HUDEP-2 (cell line): ENCODE measurements at regions not wholly inside any gene's neighbourhood (a gene's known extent, or its start where the extent isn't known, plus 50 kb on each side); places are given as distances from the start of the nearest gene placed in this dataset.
A peak's percentile ranks its signal among the peaks of the same experiment; 100 is the strongest.
"Not testable (repeated sequence)": the region's sequence is repeated elsewhere in the genome, so short reads cannot be mapped to it uniquely, and the experiment has no call there.

ENCODE experiments used
- DNase-seq, 76 experiments: peaks; one replicate each; lab custom pipeline; 2025; ENCODE audit not compliant: unreplicated experiment in 76 of 76; lab: John Stamatoyannopoulos, UW

- no peak for DNase-seq
Observed at GRCh38 chr4:187366530-187366929, 629.0 kb upstream of the ZFP42 start.

GRCh38 chr4:187370918-187371317 lies 624.7 kb upstream of the ZFP42 start:
- DNase-seq, result no peak

DNA sequence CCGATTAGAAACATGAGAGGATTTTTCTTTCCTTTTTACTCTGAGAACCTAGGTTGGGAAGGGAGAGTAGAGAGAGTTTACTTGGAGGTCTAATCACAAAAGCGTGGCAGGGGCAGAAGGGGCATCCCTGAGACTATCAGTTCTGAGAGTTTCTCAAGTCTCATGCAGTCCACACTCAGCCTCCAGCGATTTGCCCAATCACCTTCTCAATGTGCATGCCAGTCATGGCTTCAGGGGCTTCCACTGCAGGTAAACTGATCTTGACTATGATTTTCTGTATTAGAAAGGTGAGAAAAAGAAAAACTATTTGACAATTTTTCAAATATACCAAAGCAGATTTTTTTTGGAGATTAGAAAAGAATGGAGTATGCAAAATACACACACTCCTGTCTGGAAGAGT lies 617.1 kb upstream of the ZFP42 start:
- DNase-seq, result no peak

GRCh38 chr4:187380181-187380581 lies 615.4 kb upstream of the ZFP42 start:
- peak in 8 of 76 experiments; percentile 1 to 49 (median 38) for DNase-seq

- DNase-seq, result no peak
Observed at GRCh38 chr4:187383181-187383580, 612.4 kb upstream of the ZFP42 start.

GRCh38 chr4:187387739-187388138 lies 607.8 kb upstream of the ZFP42 start:
- no peak for DNase-seq

GRCh38 chr4:187389420-187389819 lies 606.2 kb upstream of the ZFP42 start:
- no peak for DNase-seq

GRCh38 chr4:187390646-187391045 lies 604.9 kb upstream of the ZFP42 start:
- DNase-seq, result no peak

DNA sequence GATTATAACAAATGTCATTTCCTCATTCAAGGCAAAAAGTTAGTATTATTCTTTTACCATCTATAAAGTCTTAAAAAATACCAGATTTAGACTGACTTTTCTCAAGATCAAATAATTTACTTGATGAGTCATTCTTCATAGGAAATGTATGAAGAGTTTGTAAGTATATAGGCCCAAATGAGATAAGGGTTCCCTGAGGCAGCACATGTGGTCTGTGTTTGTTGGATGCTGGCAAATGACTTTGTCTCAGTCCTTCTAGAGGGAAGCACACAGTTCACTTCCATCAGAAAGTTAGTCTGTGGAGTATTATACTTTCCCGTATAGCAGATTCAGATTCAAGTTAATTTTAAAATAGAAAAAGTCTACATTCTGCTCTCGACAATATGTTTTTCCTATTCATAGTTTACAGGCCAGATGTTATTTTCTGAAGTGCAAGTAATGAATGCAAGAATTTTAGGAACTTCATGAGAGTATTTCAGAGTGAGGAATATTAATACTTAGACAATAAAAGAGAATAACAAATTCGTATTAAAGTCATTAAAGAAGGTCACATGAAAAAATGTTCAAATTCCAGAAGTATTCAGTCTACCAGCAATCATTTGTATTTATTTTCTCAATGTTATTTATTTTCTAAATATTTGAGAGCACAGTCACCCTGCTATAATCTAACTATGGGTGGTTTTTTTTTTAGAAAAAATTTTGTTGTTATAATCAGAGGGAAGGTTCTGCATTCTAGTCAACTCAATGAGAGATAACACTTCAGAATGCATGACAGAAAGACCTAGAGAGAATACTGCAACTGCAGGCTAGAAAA lies 601.8 kb upstream of the ZFP42 start:
- DNase-seq, result peak in 1 of 76 experiments; percentile 21

- DNase-seq, result no peak
Observed at GRCh38 chr4:187396106-187396505, 599.5 kb upstream of the ZFP42 start.

DNA sequence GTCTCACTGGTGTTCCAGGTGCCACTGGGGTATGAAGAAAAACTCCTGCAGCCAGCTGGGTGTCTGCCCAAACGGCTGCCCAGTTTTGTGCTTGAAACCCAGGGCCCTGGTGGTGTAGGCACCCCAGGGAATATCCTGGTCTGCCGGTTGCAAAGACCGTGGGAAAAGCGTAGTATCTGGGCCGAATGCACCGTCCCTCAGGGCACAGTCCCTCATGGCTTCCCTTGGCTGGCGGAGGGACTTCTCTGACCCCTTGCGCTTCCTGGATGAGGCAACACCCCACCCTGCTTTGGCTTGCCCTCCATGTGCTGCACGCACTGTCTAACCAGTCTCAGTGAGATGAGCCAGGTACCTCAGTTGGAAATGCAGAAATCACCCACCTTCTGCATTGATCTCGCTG lies 587.1 kb upstream of the ZFP42 start:
- DNase-seq, result not testable (repeated sequence)

DNA sequence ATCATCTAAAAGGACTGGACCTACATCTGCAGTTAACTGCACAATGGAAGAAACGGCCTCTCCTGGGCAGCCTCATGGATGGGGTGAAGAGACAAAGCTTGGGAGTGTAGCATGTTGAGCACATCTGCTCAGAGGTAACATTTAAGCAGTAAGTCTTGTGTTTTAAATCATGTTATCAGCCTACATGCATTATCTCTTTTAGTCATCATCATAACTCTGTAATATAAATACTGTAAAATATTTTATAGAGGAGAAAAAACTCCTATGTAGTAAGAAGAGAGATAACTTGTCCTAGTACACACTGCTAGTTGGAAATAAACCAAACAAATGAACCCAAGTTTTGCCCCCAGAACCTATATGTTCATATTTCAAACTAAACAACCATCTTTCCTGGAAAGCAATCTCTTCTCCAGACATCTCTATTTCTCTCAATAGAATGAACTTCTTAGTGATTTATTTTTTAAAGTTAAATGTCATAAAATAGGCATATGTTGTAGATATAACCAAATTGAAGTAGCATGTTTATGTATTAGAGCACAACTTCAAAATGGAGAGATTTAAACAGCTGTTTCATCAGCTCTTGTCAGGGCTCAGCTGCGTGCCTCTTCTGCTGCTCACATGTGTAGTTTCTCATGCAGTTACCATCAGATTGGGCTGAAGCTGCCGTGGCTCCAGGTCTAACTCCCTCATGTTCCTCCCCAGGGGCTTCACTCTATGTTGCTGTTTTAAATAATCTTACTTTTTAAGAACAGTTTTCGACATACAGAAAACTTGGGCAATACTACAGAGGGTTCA lies 581.8 kb upstream of the ZFP42 start:
- DNase-seq, result no peak

DNA sequence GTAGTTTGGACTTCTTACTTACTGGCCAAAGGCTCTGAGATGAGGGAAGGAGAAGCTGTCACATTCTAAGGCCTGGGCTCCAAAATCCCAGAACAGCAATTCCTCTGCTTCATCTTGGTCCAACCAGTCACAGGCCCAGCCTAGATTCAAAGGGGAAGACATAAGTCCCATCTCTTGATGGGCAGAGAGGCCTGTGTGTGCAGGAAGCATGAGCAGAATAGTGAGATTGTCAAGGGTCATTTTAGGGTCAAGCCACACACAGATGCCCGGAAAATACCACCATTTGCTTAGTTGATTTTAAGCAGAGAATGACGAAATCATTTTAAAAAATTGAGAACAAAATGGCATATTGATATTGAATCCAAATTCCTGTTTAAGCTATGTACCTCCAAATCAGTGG lies 580.9 kb upstream of the ZFP42 start:
- DNase-seq, result no peak

DNA sequence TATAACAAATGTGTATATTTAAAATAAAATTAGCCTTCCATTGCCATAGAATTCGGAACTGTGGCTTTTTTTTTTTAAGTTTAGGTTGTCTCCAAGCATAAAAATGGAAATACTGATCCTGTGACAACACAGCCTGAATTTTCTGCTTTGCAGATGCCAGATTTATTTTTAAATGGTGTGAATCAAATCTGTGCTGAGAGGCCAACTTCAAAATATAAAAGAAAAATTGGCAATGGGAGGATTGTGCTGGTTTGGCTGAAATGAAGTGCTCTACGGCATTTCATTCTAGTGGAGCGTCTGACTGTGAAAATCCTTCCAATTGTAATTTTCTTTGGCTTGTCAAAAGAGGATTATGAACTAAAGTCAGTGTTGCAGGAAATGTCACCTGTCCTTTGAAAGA lies 580.3 kb upstream of the ZFP42 start:
- DNase-seq, result no peak

DNA sequence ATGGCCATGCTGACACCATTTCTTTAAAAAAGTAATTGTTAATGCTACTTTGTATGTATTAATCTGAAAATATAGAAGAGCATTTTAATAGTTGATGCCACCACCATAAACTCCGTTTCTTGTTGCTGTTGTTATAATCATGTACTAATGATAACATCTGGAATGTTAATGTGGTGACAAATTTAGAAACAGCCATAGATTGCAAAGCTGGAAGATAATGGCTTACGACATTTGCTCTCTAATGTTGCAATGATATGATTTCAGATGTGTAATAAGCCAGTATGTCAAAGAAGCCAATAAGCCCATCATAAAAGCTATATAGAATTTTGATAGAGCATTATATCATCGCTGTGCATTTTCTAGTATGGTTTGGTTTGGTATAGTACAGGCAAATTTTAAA lies 579.4 kb upstream of the ZFP42 start:
- no peak for DNase-seq

DNA sequence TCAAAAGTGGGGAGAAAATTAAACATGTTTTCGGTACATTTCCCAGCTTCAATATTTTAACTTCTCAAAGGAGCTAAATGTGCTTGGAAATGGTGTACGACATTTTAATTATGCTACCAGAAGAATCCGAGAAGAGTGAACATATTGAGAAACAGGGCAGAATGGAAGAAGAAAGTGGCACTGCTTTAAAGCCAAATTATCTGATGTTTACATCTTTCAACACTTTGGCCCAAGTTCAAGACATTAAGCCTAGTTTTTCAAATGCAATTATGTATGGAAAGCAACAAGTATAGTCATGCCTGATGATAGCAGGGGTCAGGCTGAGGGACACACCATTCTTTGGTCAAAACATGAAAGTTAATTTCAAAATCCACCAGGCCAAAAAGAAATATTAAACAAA lies 577.9 kb upstream of the ZFP42 start:
- DNase-seq, result no peak

DNA sequence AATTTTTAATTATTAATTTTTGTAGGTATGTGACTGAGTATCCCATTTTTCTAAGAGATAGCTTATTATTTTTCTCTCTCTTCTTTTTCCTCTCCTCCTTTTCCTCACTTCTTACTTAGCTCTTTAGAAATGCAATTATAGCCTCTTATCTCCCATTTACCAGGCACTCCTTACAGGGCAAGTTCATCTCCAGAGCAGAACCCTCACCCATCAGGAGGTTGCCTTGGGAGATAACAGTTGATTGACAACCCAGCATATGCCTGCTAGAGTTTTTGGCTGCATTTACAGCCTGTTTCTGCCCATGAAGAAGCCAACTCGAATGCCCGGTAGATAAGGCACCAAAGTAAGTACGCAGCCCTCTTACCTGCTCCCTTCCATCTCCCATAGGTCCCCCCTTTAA lies 572.9 kb upstream of the ZFP42 start:
- peak in 34 of 76 experiments; percentile 0 to 89 (median 50) for DNase-seq

- DNase-seq, result no peak
Observed at GRCh38 chr4:187424636-187425035, 570.9 kb upstream of the ZFP42 start.

DNA sequence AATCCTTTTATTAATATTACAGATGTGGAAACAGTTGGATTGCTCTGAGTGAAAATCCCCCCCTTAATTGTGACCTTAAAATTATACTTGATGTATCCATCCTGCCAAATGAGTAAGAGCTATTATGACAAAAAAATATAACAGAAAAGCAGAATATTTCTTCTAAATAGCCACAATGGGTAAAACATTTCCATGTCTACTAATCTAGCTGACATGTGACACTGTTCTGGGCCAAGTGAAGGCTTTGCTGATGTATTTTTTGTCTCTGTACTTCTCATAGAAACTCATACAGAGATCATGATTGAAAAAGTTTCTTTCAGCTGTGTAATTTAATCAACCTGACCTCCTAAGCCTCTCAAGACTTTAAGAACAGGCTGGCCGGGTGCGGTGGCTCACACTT lies 569.1 kb upstream of the ZFP42 start:
- DNase-seq, result no peak

DNA sequence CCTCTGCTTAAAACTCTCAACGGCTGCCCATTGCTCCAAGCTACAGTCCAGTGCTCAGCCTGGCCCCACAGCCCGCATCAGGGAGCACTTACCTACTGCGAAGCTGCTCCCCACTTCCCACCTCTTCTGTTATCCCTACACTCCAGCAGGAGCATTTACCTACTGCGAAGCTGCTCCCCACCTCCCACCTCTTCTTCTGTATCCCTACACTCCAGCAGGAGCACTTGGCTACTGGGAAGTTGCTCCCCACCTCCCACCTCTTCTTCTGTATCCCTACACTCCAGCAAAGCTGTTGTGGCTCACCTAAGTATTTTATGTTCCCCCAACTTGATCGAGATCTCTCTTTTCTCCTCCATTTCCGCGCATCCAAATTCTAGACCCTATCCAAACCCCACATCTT lies 563.3 kb upstream of the ZFP42 start:
- no peak for DNase-seq

- no peak for DNase-seq
Observed at GRCh38 chr4:187433141-187433540, 562.4 kb upstream of the ZFP42 start.

DNA sequence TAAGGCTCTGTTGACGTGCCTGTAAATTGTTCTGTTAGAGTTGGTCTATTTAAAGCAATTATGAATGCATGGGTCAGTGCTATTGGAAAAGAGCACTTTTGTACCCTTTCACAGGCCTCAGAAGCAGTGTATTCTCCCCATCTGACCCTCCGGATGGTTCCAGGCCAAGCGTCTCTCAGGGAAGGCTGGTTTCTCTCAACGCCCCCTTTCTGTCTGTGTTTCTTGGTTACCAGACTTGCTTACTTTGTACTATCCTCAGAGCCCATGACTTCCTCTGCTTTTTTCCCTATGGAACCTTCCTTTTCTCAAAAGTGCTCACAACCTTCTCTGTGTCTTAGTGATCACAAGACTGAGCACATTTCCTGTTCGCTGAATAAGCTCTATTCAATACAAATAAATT lies 559.3 kb upstream of the ZFP42 start:
- no peak for DNase-seq
